RPMI7951 (cell line): ENCODE measurements at regions not wholly inside any gene's neighbourhood (a gene's known extent, or its start where the extent isn't known, plus 50 kb on each side); places are given as distances from the start of the nearest gene placed in this dataset.
"Not testable (repeated sequence)": the region's sequence is repeated elsewhere in the genome, so short reads cannot be mapped to it uniquely, and the experiment has no call there.

Experiments used
- DNase-seq: peaks from one replicate; pipeline ENCODE4 v3.0.0-alpha.2; 2012; ENCODE audit warnings: low read depth

DNA sequence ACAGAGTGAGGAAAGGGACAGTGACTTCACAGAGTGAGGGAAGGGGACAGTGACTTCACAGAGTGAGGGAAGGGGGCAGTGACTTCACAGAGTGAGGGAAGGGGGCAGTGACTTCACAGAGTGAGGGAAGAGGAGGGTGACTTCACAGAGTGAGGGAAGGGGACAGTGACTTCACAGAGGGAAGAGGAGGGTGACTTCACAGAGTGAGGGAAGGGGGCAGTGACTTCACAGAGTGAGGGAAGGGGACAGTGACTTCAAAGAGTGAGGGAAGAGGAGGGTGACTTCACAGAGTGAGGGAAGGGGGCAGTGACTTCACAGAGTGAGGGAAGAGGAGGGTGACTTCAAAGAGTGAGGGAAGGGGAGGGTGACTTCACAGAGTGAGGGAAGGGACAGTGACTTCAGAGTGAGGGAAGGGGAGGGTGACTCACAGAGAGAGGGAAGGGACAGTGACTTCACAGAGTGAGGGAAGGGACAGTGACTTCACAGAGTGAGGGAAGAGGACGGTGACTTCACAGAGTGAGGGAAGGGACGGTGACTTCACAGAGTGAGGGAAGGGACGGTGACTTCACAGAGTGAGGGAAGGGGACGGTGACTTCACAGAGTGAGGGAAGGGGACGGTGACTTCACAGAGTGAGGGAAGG lies 142.0 kb upstream of the PITRM1 start:
- DNase-seq = not testable (repeated sequence)

DNA sequence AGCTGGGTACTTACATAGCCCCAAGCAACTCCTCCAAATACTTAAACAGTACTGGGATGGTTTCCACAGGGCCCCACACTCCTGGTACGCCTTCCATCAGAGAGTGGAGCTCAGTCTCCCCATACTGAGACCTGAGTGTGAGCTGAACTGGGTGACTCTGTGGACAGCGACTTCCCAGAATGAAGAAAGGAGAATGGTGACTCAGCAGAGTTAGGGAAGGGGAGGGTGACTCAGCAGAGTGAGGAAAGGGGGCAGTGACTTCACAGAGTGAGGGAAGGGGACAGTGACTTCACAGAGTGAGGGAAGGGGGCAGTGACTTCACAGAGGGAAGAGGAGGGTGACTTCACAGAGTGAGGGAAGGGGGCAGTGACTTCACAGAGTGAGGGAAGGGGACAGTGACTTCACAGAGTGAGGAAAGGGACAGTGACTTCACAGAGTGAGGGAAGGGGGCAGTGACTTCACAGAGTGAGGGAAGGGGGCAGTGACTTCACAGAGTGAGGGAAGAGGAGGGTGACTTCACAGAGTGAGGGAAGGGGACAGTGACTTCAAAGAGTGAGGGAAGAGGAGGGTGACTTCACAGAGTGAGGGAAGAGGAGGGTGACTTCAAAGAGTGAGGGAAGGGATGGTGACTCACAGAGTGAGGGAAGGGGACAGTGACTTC lies 141.3 kb upstream of the PITRM1 start:
- peak; percentile 77 for DNase-seq

DNA sequence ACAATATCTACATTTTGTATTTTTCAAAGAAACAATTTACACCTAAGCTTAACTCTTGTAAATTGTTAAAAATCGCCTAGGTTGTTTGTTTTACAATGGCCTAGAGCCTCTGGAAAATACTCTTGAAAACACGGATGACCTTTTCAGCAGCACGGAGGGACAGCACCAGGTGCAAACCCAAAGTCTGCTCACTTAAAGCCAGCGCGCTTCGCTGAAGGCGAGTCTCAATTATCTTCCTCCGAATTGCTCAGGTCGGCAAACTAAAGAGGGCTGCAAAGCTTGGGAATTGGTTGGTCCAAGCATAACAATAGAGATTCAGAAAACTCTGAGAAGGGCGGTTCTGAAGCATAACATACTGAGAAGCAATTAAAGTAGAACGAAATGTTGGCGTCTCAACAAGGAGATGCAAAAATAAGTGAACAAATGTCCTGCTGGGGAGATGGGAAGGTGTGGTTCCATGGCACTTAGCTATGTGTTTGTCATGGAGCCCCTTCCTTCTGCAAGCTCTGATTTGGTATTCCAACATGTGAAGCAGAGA lies 139.9 kb upstream of the PITRM1 start:
- DNase-seq = no peak

DNA sequence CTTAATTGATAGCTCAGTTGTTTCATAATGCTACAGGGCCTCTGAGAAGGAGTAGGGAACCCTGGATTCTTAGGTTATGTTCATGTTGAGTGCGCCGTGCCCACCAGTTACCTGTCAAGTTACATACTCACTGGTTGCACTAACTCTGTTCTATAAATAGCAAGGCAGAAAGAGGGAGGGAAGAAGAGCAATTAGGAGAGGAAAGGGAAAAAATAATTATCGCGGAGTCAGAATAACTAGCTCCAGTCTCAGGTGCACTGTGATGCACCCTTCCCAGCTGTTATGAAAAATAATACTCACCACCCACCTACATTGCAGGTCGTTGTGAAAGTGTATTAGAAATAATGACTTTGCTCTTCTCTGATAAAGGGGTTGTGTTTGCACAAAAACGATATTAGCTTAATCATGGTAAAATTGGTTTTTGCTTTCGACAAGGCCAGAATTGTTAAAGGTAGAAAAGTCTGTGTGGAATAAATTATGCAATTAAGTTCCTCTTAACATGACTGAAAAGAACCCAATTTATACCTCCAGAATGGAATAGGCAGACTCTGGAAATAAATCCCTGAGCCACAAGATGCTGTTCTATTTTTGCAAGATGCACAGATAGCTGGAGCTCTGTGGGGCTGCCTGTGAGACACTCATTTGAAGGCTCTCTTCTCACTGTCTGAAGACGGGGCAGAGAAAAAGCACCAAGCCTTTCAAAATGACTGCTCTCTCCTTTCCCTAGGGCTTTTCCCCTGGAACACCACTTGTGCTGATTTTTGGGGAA lies 137.6 kb upstream of the PITRM1 start:
- DNase-seq = no peak

DNA sequence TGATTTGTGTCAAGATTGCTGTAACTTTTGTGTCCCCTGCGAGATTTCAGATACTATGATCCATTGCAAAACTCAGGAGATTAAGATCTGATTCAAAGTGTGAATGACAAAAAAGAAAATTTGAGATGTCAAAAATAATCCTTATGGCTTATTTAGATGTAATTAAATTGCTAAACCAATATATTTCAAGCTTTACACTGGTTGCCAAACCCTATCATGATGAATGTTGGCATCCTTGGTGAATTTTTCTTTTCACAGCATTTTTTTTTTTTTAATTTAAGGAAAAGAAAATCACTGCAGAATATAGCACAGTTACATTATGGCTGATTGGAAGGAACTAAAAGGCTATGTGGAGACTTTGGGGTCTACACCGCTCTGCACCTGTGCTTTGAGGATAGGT lies 133.5 kb upstream of the PITRM1 start:
- no peak for DNase-seq

DNA sequence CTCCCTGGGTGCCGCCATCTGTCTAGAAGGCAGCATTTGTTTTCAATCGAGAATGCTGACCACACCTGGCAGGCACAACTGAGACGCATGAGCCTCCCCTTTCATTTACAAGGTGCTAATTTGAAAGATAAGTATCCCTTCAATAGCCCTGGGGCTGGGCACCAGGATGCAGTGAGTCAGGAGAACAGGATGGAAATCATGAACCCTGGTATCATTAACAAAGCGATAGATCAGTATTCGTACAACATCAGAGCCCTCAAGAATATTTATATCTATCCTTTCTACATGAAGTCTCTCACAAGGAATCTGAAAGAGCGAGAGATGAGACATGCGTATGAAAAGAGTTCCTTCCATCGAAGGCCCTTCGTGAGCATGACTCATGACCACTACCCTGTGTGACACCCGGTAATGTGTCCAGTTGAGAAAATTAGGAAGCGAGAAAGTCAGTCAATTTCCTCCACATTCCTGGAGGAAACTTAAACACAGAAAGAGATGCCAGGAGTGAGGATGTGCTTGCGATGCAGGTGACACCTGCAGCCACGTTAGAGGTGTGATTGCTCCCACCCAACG lies 123.1 kb upstream of the PITRM1 start:
- peak; percentile 40 for DNase-seq

DNA sequence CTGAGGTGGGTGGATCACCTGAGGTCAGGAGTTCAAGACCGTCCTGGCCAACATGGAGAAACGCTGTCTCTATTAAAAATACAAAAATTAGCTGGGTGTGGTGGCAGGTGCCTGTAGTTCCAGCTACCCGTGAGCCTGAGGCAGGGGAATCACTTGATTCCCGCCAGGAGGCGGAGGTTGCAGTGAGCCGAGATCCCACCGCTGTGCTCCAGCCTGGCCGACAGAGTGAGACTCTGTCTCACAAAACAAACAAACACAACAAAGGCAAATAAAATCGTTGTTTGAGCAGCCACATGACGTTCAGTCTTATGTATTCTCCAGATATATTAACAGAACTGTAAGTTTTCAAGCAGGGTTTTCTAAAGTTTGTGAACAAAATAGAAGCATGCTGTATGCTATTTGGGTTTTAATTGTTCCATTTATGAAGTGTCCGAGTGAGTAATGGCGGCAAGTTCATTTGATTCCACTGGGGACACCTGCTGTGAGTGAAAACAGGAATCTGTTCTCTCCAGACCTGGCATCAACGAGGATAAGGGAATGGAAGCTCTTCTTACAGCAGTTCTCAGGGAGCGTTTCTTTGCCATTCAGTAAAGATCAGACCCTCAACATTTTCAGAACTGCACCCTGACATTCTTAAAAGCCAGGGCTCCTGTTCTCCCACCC lies 122.5 kb upstream of the PITRM1 start:
- DNase-seq = no peak

DNA sequence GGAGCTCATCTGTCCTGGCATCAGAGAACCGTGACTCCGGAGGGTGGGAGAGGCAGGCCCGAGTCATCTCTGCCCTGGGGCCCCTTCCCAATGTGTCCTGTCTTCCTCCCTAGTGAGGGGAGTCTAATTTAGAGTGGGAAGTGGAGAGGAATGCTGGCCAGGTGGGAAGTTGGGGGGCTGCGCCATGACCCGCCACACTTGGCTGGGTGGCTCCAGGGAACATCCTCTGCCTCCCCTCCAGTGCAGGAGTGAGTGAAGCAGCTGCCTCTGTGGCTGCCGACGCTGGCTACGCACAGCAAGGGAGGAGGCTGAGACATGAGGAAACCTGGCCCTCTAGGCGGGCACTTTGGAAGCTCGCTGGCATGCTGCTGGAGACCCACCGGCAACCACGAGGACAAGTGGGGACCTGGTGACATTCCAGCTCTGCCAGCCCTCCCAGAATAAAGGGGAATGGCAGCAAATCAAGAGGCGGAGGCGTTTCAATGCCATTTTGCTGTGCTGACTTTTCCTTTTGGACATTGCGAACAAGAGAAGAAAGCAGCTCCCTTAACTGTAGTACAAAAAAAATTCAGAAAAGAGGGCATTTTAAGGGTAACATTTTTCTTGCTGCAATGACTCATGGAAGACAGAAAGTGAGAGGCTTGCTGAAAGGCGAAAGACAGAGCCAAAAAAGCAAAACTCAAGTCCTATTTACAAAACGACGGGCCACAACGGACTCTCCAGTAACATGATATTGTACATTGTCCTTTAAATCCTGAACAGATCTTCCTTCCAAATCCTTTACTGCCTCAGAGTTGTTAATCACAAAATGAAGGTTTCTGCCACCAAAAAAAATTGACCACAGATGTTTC lies 121.2 kb upstream of the PITRM1 start:
- no peak for DNase-seq

DNA sequence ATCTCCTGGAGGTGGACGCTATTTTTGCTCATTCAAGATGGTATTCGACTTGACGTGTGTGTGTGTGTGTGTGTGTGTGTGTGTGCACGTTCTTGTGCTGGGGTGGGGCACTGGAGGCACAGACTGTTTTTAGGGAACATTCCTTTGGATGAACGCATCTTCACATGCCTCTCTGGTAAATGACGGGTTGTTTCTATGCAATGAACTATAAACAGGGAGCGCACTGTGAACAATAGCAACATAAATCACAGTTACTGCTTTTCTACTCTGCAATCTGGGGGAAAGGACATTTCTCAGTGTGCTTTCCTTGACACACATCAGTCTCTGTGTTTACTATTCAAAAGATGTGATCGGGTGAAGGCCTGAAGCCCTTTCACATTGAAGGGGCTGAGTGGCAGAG lies 120.1 kb upstream of the PITRM1 start:
- no peak for DNase-seq

DNA sequence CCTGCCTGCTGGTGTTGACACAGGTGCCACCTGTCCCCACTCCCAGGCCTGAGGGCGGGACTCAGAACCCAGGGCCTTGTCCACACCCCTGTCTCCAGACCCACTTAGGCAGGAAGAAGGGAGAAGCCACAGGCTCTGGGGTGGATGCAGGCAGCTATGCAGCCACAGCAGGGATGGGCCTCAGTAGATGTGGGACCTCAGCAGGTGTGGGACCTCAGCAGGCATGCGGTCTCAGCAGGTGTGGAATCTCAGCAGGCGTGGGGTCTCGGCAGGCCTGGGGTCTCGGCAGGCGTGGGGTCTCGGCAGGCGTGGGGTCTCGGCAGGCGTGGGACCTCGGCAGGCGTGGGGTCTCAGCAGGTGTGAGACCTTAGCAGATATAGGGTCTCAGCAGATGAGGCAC lies 118.0 kb upstream of the PITRM1 start:
- no peak for DNase-seq

DNA sequence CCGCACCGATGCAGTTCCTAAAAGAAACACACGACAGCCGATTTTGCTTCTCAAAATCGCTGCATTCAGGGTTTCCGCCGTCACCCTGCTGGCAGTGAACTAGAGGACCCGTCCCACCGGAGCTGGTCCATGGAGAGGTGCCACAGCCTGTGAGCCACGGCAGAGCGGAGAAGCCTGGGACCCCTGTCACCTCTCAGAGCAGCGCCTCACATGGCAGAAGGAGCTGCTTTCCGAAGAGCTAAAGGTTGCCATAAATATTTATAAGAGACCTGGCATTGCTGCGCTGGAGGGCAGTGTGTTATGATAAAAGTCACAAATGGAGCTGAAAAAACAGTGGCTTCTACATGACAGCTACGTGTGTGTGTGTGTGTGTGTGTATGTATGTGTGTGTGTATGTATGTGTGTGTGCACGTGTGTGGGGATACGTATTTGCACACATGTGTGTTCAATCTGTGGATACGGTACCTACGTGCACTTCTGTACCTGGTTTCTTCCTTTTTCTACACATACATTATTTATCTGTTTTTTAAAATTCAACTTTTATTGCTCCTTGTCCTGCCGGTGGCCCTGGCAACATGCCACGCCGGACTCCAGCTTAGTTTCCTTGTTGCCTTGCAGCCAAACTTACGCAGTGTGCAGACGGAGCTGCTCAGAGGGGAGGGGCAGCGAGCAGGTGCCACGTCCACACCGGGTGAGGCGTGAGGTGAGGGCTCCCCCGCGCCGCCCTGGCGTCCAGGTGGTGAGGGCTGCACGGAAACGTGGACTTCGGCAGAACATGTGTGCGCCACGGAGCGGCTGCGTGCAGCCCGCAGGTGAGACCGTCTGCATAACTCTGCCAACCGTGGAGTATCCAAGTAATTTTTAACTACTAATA lies 115.2 kb upstream of the PITRM1 start:
- DNase-seq = no peak

DNA sequence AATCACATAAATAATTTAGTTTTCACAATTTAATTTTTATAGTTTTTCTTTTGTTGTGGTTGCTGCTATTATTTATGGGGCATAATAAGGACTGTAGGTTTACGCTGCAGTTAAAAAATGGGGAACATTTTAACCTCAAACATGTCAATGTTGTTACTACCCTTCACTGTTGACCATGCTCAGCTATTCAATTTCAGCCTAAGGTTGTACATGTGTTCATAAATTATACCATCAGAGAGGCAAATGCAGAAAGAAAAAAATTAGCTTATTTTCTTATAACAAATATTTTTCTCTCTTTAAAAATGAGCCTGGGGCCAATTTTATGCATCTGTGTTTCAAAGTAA lies 110.1 kb upstream of the PITRM1 start:
- no peak for DNase-seq

DNA sequence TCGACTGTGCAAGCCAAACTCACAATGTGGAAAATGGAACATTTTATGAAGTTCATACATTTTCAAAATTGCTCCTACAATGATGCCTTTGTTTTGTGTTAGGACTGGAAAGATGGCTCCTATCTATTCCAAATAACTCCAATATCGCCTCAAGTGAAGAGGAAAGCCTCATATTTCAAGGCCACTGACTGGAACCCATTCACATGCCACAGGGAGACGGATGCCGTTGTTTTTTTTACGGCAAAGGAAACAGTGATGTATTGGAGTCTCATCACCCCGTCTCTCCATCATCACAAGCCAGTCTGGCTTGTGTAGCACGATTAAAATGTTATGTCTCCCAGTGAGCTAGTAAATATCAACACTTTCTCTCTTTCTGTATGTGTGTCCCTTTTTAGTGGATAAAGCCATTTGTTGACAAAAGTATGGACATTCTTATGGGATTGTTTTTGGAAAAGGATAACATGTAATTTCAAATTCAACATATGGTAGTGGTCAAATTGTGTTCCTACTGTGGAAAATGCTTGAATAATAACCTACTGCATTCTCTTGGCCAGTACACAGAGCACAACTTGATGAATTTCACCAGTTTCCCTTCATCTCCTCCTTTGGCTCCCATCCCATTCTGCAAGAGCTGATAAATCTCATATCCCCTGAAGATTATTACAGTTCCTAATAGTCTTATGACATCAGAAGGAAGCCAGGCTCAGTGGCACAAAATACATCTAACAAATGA lies 109.5 kb upstream of the PITRM1 start:
- DNase-seq = peak; percentile 40

DNA sequence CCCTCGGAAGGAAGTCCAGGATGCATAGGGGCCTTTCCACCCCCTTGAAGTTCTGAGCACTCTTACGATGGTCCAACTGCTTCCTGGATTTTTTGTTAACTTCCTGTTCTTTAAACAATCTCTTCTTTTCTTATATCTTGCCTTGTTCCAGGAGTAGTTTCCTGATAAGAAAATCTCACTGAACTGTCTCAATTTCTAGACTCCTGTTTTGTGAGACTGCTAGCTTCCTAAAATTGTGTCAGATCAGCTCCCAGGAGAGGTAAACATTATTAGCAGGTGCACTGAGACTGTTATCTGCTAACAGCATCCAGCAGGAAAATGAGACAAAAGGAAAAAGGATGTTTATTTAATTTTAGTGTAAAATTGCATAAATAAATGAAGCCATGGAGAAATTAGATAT lies 106.2 kb upstream of the PITRM1 start:
- no peak for DNase-seq

DNA sequence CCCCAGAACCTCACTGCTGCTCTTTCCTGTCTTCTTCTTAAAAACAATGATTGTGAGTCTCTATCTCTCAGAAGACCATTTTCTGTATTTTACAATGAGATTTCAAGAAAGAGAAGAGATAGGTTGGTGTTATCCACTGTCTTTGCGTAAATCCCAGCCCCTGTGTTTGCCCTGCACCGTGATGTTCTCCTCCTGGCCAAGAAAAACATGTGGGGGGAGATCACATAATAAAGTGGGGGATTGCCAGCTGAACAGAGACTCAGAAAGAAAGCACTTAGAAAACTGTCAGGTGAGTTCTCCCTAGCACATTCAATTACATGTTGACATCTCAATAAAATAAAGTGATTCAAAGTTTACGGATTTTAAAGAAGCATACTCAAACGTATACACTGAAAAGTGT lies 105.0 kb upstream of the PITRM1 start:
- no peak for DNase-seq

DNA sequence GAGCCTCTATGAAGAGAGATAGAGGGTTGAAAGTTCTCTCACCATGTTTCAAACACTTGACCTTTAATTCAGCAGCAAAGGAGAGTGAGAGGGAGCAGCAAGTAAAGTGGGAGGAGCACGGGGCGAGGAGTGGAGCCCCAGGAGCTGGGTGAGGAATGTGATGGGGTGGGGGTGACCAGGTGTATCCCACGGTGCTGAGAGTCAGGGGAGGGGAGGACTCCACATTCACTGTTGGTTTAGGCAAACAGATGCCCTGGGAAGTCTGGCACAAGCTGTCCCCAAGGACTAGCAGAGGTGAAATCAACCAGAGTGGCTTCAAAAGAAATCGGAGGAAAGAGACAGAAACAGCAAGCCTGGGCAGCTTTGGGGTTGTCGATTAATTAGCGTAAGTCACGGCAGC lies 101.8 kb upstream of the PITRM1 start:
- DNase-seq = no peak

DNA sequence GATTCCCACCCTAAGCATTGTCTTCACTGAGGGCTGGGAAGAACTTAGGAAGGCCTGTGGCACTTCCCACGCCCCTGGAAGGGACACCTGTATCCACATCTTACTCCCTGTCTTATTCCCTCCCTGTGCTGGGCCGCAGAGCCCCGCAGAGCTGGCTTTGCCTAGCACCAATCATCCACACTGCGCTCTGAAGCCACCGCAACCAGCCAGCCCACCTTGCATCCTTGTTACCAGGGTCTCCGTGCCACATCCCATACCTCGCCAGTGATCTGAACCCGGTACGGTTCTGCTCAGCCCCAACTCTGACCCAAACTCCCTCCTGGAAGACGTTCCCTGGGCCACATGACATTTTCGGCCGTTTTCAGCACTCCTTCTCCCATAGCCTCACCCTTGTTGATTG lies 101.4 kb upstream of the PITRM1 start:
- no peak for DNase-seq

DNA sequence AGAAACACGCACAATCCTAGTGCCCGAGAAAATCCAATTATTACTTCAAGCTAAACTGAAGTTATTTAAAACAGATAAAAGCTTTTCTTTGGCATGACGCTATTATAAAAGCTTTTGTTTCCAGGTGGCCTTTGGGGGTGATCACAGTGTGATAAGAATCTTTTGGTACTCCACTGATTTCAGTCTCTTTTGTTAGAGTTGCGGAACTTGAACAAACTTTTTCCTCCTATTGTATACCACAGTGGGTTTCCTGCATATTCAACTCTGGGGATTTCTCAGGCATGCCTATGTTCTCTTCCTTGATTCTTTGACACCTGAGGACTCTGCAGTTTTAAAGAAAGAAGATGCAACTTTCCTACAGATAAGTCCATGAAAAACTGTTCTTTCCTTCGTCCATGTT lies 99.7 kb upstream of the PITRM1 start:
- no peak for DNase-seq

DNA sequence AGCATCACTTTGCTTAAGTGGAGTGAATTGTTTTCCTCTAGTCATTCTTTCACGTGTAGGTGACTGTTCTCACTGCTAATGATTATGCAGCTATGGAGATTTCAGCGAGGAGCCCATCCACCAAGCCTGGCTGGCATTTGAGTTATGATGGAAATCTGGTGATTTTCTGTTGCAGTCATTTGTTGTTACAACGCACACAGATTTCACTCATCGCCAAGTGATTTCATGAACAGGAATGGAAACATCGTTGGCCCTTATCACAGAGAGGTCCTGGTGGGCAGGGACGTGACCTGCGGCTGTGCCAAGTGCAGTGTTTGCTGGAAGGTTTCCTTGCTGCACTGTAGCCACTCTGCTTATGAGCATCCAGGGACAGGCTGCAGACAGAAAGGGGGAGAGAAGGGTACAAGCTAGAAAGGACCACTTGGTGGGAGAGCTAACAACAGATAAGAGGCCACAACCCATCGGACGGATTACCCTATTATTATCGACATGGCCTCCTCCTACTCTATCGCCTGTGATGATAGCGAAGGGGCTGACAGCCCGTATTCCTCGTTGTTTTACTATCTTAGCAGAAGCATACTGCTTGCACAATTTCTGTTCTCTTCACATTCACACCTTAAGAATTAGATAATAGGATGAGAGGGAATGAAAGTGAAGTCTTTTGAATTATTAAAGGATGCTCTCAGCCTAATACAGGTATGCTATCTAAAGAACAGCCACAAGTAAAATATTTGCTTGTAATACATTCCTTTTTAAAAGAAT lies 99.0 kb upstream of the PITRM1 start:
- no peak for DNase-seq
